Ramos (cell line): ENCODE measurements at regions not wholly inside any gene's neighbourhood (a gene's known extent, or its start where the extent isn't known, plus 50 kb on each side); places are given as distances from the start of the nearest gene placed in this dataset.

Experiments
- in situ Hi-C: fragments of 300-500 bp; cut with MboI; formaldehyde crosslinking; loops from one replicate; pipeline ENCODE4 v1.14.3; 2022; ENCODE audit warnings: low sequenced_read_pairs; ENCODE audit not compliant: unreplicated experiment

GRCh38 chr2:145653553-145653952 lies 1133.6 kb upstream of the ZEB2 start:
- in situ Hi-C loops = no loop called here

- in situ Hi-C loops = no loop called here
Measured at GRCh38 chr2:145652571-145653545, 1132.9 kb upstream of the ZEB2 start.

GRCh38 chr2:145652036-145652435 lies 1132.1 kb upstream of the ZEB2 start:
- in situ Hi-C loops = no loop called here

DNA sequence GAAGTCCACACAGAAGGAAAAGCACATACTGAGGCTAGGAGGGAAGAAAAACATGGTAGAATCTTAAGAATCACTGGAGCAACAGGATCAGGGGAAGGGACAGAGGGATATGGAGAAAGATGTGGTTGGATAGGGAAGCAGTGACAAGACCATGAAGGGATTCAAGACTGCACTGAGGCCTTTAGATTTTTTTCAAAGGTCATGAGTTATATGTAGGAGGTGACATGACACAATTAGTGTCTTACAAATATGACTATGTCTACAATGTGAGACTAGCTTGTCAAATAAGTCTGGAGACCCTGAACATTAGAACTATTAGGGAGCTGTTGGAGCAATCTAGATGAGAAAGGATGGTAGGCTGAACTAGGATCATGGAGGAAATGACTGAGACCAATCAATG lies 1130.3 kb upstream of the ZEB2 start:
- in situ Hi-C loops = no loop called here

GRCh38 chr2:145649061-145649460 lies 1129.1 kb upstream of the ZEB2 start:
- in situ Hi-C loops = no loop called here

DNA sequence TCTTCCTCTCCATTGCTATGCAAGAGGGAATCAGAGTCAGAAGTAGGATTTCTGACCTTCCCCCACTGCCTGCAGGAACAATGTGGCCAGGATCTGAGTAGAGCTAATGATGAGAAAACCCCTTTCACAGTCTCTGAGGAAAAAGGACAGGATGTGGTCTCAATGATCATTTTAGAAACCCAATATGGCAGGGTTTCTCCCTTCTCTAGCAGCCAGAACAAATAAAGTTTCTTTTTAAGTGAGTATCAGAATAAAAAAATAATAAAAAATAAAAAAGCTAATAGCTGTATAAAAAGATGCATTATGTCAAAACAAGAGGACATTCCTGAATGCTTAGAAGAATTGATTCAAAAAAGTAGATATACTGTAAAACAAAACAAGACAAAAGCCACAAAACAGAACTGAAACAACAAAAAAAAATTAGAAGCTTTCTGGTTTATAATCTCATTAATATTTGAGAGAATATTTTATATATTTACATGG lies 1124.9 kb upstream of the ZEB2 start:
- in situ Hi-C loops = no loop called here

GRCh38 chr2:145638675-145639074 lies 1118.8 kb upstream of the ZEB2 start:
- in situ Hi-C loops = no loop called here

- in situ Hi-C loops = no loop called here
Measured at GRCh38 chr2:145635706-145636427, 1115.9 kb upstream of the ZEB2 start.

- in situ Hi-C loops = no loop called here
Measured at GRCh38 chr2:145631561-145631960, 1111.6 kb upstream of the ZEB2 start.

GRCh38 chr2:145626301-145626700 lies 1106.4 kb upstream of the ZEB2 start:
- in situ Hi-C loops = no loop called here

GRCh38 chr2:145625111-145625510 lies 1105.2 kb upstream of the ZEB2 start:
- in situ Hi-C loops = no loop called here

- in situ Hi-C loops = no loop called here
Measured at GRCh38 chr2:145623136-145623535, 1103.2 kb upstream of the ZEB2 start.

DNA sequence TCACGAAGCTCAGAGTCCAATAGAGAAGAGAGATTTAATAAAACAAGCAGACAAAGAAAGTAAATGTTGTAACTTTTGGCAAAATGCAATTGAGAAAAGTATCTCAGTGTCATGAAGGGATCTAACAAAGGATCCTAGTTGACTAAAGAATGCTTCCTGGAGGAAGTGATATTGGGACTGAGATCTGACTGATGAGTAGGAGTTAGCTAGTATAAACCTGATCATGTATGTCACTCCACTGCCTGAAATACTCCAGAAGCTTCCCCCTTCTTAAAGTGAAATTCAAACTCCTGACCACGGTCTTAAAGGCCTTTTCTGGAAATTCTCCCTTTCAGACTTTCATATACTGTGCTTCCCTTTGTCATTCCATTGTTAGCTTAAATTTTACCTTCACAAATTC lies 1102.4 kb upstream of the ZEB2 start:
- in situ Hi-C loops = no loop called here

GRCh38 chr2:145617906-145618305 lies 1098.0 kb upstream of the ZEB2 start:
- in situ Hi-C loops = no loop called here

DNA sequence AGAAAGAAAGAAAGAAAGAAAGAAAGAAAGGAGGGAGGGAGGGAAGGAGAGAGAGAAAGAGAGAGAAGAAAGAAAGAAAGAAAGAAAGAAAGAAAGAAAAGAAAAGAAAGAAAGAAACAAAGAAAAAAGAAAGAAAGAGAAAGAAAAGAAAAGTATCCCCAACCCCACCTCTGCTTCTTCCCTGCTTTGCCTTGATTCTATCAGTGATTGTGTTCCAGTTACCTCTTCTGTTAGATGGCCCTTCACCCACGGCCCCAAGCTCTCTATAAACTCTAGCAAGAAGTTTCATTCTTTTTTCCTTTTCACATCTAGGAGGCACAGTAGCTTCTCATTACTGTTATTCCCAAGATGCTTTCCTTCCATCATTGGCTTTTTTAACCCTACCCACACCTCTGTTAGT lies 1097.5 kb upstream of the ZEB2 start:
- in situ Hi-C loops = no loop called here

GRCh38 chr2:145615626-145616025 lies 1095.7 kb upstream of the ZEB2 start:
- in situ Hi-C loops = no loop called here

- in situ Hi-C loops = no loop called here
Measured at GRCh38 chr2:145609951-145610350, 1090.0 kb upstream of the ZEB2 start.

DNA sequence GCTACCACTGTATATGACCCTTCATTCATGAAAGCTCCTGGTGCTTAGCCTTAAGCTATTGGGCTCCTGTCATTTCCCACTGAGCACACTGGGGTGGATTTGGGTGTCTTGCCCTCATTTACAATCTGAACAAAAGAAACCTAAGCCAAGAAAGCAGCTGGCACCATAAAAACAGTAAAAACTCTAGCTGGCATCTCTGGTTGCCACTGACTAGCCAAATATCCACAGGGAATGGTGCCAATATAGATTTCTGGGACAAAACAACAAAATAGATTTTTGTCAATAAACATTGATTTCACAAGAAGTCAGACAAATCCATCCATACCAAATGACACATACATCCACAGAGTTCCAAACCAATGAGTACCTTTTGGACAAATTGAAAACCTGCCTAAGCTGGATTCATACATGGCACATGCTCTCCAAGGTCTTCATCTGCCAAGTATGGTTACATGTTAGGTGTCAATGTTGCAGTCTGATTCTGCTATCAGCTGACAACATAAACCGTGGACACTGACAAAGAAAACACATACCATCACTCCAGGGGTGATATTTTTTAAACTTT lies 1081.5 kb upstream of the ZEB2 start:
- in situ Hi-C loops = no loop called here

GRCh38 chr2:145600811-145601210 lies 1080.9 kb upstream of the ZEB2 start:
- in situ Hi-C loops = no loop called here

GRCh38 chr2:145599756-145600155 lies 1079.8 kb upstream of the ZEB2 start:
- in situ Hi-C loops = no loop called here

GRCh38 chr2:145598434-145598833 lies 1078.5 kb upstream of the ZEB2 start:
- in situ Hi-C loops = no loop called here
